Activated CD8-positive, alpha-beta memory T cell treated with anti-CD3 and anti-CD28 coated beads, Interleukin-2, amount 10 ng/mL, durations not matched to agents 7 days and 5 days (primary cell): ENCODE measurements at regions not wholly inside any gene's neighbourhood (a gene's known extent, or its start where the extent isn't known, plus 50 kb on each side); places are given as distances from the start of the nearest gene placed in this dataset.
"Not testable (repeated sequence)": the region's sequence is repeated elsewhere in the genome, so short reads cannot be mapped to it uniquely, and the experiment has no call there.

Experiments used
- ATAC-seq: fragments of 150-1000 bp; cut with Tn5 transposase; one replicate; pipeline ENCODE4 v1.10.0; 2021; ENCODE audit warnings: moderate library complexity
- CTCF ChIA-PET: fragments of 350-600 bp; sonication (Branson Sonifier 250); formaldehyde crosslinking; loops from one replicate; lab custom pipeline; 2021; ENCODE audit warnings: antibody characterized with exemption; lab: Charles Lee
- DNase-seq: peaks from one replicate; pipeline ENCODE4 v3.0.0-alpha.2; 2020
- H3K27ac Mint-ChIP-seq: one replicate; pipeline ENCODE4 v1.8.0; 2021; ENCODE audit warnings: mild to moderate bottlenecking, mixed read lengths
- H3K27me3 Mint-ChIP-seq: one replicate; pipeline ENCODE4 v1.8.0; 2021; ENCODE audit warnings: mixed read lengths
- H3K36me3 Mint-ChIP-seq: one replicate; pipeline ENCODE4 v1.8.0; 2021; ENCODE audit warnings: mild to moderate bottlenecking, mixed read lengths
- H3K4me1 Mint-ChIP-seq: one replicate; pipeline ENCODE4 v1.8.0; 2021; ENCODE audit warnings: mixed read lengths
- H3K4me3 Mint-ChIP-seq: one replicate; pipeline ENCODE4 v1.8.0; 2021; ENCODE audit warnings: mild to moderate bottlenecking, moderate library complexity, mixed read lengths
- H3K9me3 Mint-ChIP-seq: one replicate; pipeline ENCODE4 v1.8.0; 2022; ENCODE audit warnings: low read depth, mixed read lengths

DNA sequence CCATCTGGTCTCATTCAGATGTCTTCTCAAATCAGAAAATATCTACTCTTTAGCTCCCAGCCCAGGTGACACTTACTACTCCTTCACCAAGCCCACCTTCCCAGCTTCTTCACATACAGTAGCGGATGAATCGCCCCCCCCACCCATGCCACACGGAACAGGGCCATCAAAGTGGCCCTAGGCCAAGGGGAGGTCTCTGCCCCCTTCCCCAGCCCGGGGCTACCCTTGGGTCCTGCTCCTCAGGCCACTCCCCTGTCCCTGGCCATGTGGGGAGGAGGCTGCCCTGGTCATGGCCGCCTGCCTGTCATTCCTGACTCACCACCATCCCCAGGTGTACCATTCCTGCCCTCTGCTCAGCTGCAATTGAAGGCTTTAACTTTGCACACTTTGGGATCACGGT, 142.8 kb downstream of the NECTIN1 start:
- no peak for DNase-seq
- CTCF ChIA-PET = no interaction called here
- Mint-ChIP-seq H3K27me3 (peaks cover 69% of the 10 kb centered on the region), H3K27ac (no peak overlapping the region), H3K4me1 (peaks cover 9% of the 10 kb centered on the region), H3K4me3 (no peak overlapping the region), H3K9me3 (no peaks in the 10 kb centered on the region), H3K36me3 (no peaks in the 10 kb centered on the region)
- no peak for ATAC-seq

- ATAC-seq (no peak), DNase-seq (no peak)
- CTCF ChIA-PET = interaction anchor here (1.8 kb wide), 1 partner anchor 144 kb away, joined by 5 read pairs; no protein-coding TSS in a partner anchor
- no peak overlapping the region for H3K27ac Mint-ChIP-seq
- no peaks in the 10 kb centered on the region for H3K36me3 Mint-ChIP-seq
- H3K27me3 Mint-ChIP-seq = peaks cover 72% of the 10 kb centered on the region
- no peak overlapping the region for H3K4me3 Mint-ChIP-seq
- no peaks in the 10 kb centered on the region for H3K9me3 Mint-ChIP-seq
- peaks cover 8% of the 10 kb centered on the region for H3K4me1 Mint-ChIP-seq
These were observed 143.8 kb downstream of the NECTIN1 start for GRCh38 chr11:119585043-119585781.

DNA sequence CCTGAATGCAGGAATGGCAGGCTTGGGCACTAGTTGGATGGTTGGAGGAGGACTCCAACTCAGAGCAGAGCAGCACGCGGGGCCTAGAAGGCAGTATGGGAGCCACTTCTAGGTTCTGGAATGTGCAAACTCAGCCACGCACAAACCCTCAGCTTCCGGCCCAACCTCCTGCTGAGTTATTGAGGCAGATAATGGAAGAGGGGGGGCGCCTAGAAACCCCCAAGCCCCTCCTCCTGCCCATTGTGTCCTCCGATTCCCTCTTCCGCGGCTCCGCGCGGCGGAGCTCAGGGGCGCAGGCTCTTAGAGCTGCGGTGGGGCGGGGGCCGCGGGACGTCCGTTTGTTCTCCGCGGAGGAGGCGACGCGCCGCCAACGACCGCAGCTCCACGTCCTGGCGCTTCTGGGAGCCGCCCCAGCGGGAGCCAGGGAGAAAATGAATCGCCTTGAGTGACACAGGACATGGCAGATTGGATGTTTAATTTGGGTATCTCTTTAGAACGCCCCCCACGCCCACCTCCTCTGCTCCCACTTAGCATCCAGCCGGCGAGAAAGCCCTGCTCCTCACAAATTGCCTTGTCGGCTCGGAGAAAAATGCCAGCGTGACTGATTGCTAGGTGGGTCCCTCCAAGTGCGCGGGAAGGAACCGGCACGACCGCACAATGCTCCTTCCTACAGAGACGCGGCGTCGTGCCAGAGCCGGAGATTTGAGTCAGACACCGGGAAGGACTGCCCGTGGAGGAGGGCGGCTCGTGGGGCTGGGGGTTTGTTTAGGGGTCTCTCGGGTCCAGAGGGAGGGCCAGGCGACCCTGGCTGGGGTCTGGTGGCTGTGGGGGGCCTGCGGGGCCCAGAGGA, 144.6 kb downstream of the NECTIN1 start:
- H3K4me3 Mint-ChIP-seq = no peak overlapping the region
- H3K4me1 Mint-ChIP-seq = peaks cover 7% of the 10 kb centered on the region
- H3K27ac Mint-ChIP-seq = no peak overlapping the region
- ATAC-seq = peak; percentile 36
- peaks cover 73% of the 10 kb centered on the region for H3K27me3 Mint-ChIP-seq
- H3K9me3 Mint-ChIP-seq = no peaks in the 10 kb centered on the region
- no peak for DNase-seq
- no peaks in the 10 kb centered on the region for H3K36me3 Mint-ChIP-seq
- CTCF ChIA-PET = interaction anchor here (1.8 kb wide), 1 partner anchor 145 kb away, joined by 5 read pairs; no protein-coding TSS in a partner anchor

DNA sequence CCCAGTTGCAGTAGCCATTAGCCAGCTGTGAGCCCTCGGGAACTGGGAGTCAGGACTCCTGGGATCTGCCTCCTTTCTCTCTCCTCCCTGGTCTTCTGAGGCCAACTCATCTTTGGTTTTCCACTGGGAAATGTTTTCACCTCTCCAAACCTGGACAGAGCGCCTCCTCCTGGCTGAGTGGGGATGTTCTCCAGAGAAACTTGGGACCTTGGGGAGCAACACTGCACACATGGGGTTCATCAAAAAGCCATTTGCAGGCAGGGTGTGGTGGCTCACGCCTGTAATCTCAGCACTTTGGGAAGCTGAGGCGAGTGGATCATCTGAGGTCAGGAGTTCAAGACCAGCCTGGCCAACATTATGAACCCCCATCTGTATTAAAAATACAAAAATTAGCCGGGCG, 145.4 kb downstream of the NECTIN1 start:
- H3K9me3 Mint-ChIP-seq = no peaks in the 10 kb centered on the region
- peaks cover 72% of the 10 kb centered on the region for H3K27me3 Mint-ChIP-seq
- peaks cover 7% of the 10 kb centered on the region for H3K4me1 Mint-ChIP-seq
- H3K27ac Mint-ChIP-seq = no peak overlapping the region
- DNase-seq = no peak
- no peaks in the 10 kb centered on the region for H3K36me3 Mint-ChIP-seq
- H3K4me3 Mint-ChIP-seq = no peak overlapping the region
- no peak for ATAC-seq
- CTCF ChIA-PET = no interaction called here

DNA sequence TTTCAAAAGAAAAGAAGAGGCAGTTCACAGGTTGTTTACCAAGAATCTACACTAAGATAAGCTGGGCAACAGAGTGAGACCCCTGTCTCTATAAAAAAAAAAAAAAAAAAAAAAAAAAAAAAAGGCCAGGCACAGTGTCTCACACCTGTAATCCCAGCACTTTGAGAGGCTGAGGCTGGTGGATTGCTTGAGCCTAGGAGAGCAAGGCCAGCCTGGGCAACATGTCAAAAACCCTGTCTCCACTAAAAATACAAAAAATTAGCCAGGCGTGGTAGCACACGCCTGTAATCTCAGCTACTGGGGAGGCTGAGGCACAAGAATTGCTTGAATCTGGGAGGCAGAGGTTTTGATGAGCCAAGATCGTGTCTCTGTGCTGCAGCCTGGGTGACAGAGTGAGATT, 147.6 kb downstream of the NECTIN1 start:
- ATAC-seq, DNase-seq, H3K36me3 Mint-ChIP-seq, H3K27ac Mint-ChIP-seq, H3K4me3 Mint-ChIP-seq, H3K4me1 Mint-ChIP-seq, CTCF ChIA-PET, H3K9me3 Mint-ChIP-seq: not testable (repeated sequence)
- peaks cover 66% of the 10 kb centered on the region for H3K27me3 Mint-ChIP-seq

DNA sequence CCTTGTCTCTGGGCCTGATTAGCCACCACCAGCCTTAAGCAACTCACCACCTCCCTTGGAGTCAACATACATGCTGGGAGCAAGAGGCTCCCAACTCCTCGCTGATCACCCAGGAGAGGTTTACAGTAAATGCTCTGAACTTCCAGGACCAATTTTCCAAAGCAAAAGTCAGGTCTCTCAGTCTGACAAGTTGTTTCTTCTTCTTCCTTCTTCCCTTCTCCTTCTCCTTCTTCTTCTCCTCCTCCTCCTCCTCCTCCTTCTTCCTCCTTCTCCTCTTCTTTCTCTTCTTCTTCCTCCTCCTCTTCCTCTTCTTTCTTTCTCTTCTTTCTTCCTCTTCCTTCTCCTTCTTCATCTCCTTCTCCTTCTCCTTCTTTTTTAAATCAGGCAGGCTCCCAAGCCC, 148.2 kb downstream of the NECTIN1 start:
- Mint-ChIP-seq H3K27me3 (peaks cover 59% of the 10 kb centered on the region), H3K4me1 (peaks cover 7% of the 10 kb centered on the region), H3K4me3 (no peak overlapping the region), H3K36me3 (no peaks in the 10 kb centered on the region), H3K27ac (no peak overlapping the region), H3K9me3 (no peaks in the 10 kb centered on the region)
- no peak for DNase-seq
- CTCF ChIA-PET = no interaction called here
- ATAC-seq = no peak

DNA sequence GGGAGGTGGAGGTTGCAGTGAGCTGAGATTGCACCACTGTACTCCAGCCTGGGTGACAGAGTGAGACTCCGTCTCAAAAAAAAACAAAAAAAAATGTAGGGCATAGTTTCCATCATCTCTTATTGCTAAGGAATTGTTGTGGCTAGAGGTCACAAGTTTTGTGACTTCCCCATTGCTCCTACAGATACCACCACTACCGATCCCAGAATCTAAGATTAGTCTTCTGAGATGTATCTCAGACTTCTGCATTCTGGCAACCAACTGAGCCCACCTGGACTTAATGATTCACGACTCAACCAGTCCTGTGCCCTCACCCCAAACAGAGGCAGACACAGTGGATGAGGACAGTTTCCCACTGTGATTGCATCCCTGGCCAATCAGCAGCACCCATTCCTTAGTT, 148.9 kb downstream of the NECTIN1 start:
- Mint-ChIP-seq H3K4me3 (no peak overlapping the region), H3K36me3 (no peaks in the 10 kb centered on the region), H3K27me3 (peaks cover 53% of the 10 kb centered on the region), H3K9me3 (no peaks in the 10 kb centered on the region), H3K27ac (no peak overlapping the region), H3K4me1 (peaks cover 7% of the 10 kb centered on the region)
- CTCF ChIA-PET = no interaction called here
- ATAC-seq = no peak
- no peak for DNase-seq

GRCh38 chr11:119578521-119579191, 150.3 kb downstream of the NECTIN1 start:
- H3K27me3 Mint-ChIP-seq = peaks cover 38% of the 10 kb centered on the region
- CTCF ChIA-PET = interaction anchor here (1.1 kb wide), 1 partner anchor 64 kb away, joined by 3 read pairs; no protein-coding TSS in a partner anchor
- H3K9me3 Mint-ChIP-seq = no peaks in the 10 kb centered on the region
- H3K4me1 Mint-ChIP-seq = no peaks in the 10 kb centered on the region
- DNase-seq (no peak), ATAC-seq (no peak)
- H3K36me3 Mint-ChIP-seq = no peaks in the 10 kb centered on the region
- H3K4me3 Mint-ChIP-seq = no peak overlapping the region
- no peak overlapping the region for H3K27ac Mint-ChIP-seq

GRCh38 chr11:119573858-119574257, 150.9 kb upstream of the THY1 start:
- Mint-ChIP-seq H3K4me1 (no peaks in the 10 kb centered on the region), H3K36me3 (no peaks in the 10 kb centered on the region), H3K9me3 (no peaks in the 10 kb centered on the region), H3K4me3 (no peak overlapping the region), H3K27ac (no peak overlapping the region), H3K27me3 (peaks cover 20% of the 10 kb centered on the region)
- no peak for ATAC-seq
- CTCF ChIA-PET = interaction anchor here (0.8 kb wide), 1 partner anchor 218 kb away, joined by 3 read pairs; no protein-coding TSS in a partner anchor
- no peak for DNase-seq

- ATAC-seq (no peak), DNase-seq (no peak)
- CTCF ChIA-PET = interaction anchor here (0.8 to 1.4 kb wide), 2 partner anchors 68 to 217 kb away, joined by 3 read pairs; no protein-coding TSS in a partner anchor
- Mint-ChIP-seq H3K4me3 (no peak overlapping the region), H3K36me3 (no peaks in the 10 kb centered on the region), H3K27ac (no peak overlapping the region), H3K27me3 (peaks cover 15% of the 10 kb centered on the region), H3K4me1 (no peaks in the 10 kb centered on the region), H3K9me3 (no peaks in the 10 kb centered on the region)
These were observed 149.8 kb upstream of the THY1 start for GRCh38 chr11:119572481-119573424.

DNA sequence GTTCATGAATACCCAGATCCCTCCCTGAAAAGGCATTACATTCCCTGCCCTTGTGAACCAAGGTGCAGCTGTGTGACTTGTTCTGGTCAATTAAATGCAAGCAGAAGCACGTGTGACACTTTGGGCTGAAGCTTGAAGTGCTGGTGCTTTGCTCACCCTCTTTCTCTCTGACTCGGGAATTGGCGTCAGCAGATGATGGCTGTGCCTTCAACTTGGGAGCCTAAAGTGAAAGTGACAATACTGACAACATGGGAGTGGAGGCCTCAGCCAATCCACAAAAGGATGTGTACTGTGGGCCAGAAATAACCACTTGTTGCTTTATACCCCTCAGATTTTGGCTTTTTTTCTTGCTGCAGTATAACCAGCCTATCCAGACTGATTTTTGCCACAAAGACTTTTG, 148.3 kb upstream of the THY1 start:
- Mint-ChIP-seq H3K27me3 (peaks cover 16% of the 10 kb centered on the region), H3K4me1 (no peaks in the 10 kb centered on the region), H3K9me3 (no peaks in the 10 kb centered on the region), H3K27ac (no peak overlapping the region), H3K4me3 (no peak overlapping the region), H3K36me3 (no peaks in the 10 kb centered on the region)
- DNase-seq (no peak), ATAC-seq (no peak)
- CTCF ChIA-PET = no interaction called here

- DNase-seq (no peak), ATAC-seq (no peak)
- Mint-ChIP-seq H3K36me3 (no peaks in the 10 kb centered on the region), H3K4me3 (no peak overlapping the region), H3K27me3 (peaks cover 35% of the 10 kb centered on the region), H3K9me3 (no peaks in the 10 kb centered on the region), H3K27ac (no peak overlapping the region), H3K4me1 (no peaks in the 10 kb centered on the region)
- CTCF ChIA-PET = no interaction called here
These were observed 145.0 kb upstream of the THY1 start for GRCh38 chr11:119567688-119568582.
